Ectodermal cell (in vitro differentiated cells): ENCODE measurements at regions not wholly inside any gene's neighbourhood (a gene's known extent, or its start where the extent isn't known, plus 50 kb on each side); places are given as distances from the start of the nearest gene placed in this dataset.

Source experiments
- H3K27ac ChIP-seq: 2 replicates; pipeline ENCODE4 v1.7.0; 2013; ENCODE audit warnings: mild to moderate bottlenecking, low read depth, low read length; ENCODE audit not compliant: insufficient read depth, poor library complexity, severe bottlenecking
- H3K27me3 ChIP-seq: 2 replicates; pipeline ENCODE4 v1.7.0; 2013; ENCODE audit warnings: mild to moderate bottlenecking, low read length; ENCODE audit not compliant: insufficient read depth, control insufficient read depth, poor library complexity, severe bottlenecking
- H3K36me3 ChIP-seq: one replicate; pipeline ENCODE4 v1.7.0; 2013; ENCODE audit warnings: low read length; ENCODE audit not compliant: control insufficient read depth, insufficient read depth
- H3K4me1 ChIP-seq: one replicate; pipeline ENCODE4 v1.7.0; 2013; ENCODE audit warnings: low read length; ENCODE audit not compliant: control insufficient read depth, insufficient read depth
- H3K4me3 ChIP-seq: 2 replicates; pipeline ENCODE4 v1.7.0; 2013; ENCODE audit warnings: low read depth, low read length, control low read depth; ENCODE audit not compliant: insufficient read depth
- H3K9me3 ChIP-seq: 2 replicates; pipeline ENCODE4 v1.7.0; 2013; ENCODE audit warnings: mild to moderate bottlenecking, low read length, moderate library complexity; ENCODE audit not compliant: control insufficient read depth
- WGBS, 2 experiments: methylation state at CpG; one replicate each; pipeline ENCODE4 v1.1.7; 2013; ENCODE audit warnings: missing lambda C conversion rate in 2 of 2; 5-methylcytosine and 5-hydroxymethylcytosine counted together

DNA sequence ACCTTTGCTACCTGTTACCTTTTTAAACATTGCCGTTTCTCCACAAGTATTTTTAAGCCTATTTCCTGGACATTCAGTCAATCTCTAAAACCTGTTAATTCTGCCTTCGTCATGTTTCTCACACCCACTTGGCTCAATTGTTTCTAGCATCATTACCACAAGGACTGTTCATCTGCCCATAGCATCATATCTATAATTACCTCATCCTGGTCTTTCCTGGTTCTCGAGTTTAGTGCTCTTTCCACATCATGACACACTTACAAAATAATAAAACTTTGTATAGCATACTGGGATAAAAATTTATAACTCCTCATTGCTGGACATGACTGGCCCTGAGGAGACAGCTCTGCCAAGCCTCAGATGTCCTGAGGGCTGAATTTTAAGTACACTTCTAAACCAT lies 104.8 kb downstream of the CYB561 start:
- Histone ChIP-seq H3K4me1 (no peaks in the 10 kb centered on the region), H3K27ac (no peak overlapping the region), H3K4me3 (no peak overlapping the region), H3K9me3 (no peaks in the 10 kb centered on the region), H3K36me3 (no peaks in the 10 kb centered on the region), H3K27me3 (no peaks in the 10 kb centered on the region)
- WGBS, 2 experiments, result 93 to 94% methylated on average over 2 to 3 of the region's 3 CpGs

DNA sequence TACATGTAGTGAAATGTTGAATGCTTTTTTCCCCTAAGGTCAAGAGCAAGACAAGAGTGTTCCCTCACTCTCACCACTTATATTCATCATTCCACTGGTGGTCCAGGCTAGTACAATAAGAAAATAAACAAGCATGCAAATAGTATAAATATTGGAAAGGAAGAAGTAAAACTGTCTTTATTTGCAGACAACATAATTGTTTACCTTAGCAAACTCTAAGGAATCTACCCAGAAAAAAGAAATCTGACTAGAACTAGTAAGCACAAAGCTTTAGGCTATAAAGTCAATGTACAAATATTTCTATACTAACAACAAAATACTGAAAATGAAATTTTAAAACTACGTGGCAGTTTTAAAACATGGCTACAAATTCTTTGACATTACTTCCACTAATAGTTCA lies 101.7 kb downstream of the CYB561 start:
- no peaks in the 10 kb centered on the region for H3K9me3 ChIP-seq
- no peak overlapping the region for H3K27ac ChIP-seq
- no peaks in the 10 kb centered on the region for H3K36me3 ChIP-seq
- WGBS, 2 experiments, result 96 to 100% methylated on average over 1 of the region's 1 CpG
- no peaks in the 10 kb centered on the region for H3K27me3 ChIP-seq
- no peaks in the 10 kb centered on the region for H3K4me1 ChIP-seq
- H3K4me3 ChIP-seq, result no peak overlapping the region

DNA sequence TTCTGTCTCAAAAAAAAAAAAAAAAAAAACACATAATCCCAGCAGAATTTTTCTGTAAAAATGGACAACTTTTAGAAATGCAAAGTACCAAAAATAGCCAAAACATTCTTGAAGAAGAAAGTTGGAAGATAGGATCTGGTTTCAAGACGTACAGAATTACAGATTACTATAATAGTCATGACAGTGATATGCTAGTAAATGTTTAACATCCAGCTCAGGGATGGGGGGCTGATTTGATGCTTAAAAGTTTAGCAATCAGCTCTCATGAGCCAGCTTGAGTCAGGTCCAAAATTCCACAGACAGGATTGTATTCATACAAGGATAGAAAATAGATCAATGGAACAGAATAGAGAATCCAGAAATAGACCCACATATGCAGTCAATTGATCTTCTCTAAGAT lies 100.5 kb downstream of the CYB561 start:
- 100% methylated on average over 1 of the region's 1 CpG for WGBS, 2 experiments
- H3K4me3 ChIP-seq, result no peak overlapping the region
- no peaks in the 10 kb centered on the region for H3K36me3 ChIP-seq
- no peaks in the 10 kb centered on the region for H3K9me3 ChIP-seq
- no peak overlapping the region for H3K27ac ChIP-seq
- no peaks in the 10 kb centered on the region for H3K4me1 ChIP-seq
- no peaks in the 10 kb centered on the region for H3K27me3 ChIP-seq

DNA sequence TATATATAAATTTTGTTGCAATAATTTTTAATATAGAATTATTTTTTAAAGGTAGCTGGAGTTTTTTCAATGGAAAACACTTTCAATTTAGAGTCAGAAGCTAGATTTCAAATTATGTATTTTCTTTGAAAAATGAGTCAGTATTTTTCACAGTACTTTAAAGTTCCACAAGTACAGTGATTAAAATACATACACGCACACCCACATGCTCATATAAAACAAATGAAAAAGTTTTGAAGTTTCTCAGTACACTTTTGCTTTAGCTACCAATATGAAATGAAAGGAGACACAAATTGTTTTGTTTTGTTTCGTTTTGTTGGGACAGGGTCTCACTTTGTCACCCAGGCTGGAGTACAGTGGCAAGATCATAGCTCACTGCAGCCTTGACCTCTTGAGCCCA lies 98.6 kb downstream of the CYB561 start:
- Histone ChIP-seq H3K4me3 (no peak overlapping the region), H3K36me3 (no peaks in the 10 kb centered on the region), H3K4me1 (no peaks in the 10 kb centered on the region), H3K27me3 (no peaks in the 10 kb centered on the region), H3K27ac (no peak overlapping the region), H3K9me3 (no peaks in the 10 kb centered on the region)
- WGBS, 2 experiments, result 87 to 89% methylated on average over 2 of the region's 2 CpGs

DNA sequence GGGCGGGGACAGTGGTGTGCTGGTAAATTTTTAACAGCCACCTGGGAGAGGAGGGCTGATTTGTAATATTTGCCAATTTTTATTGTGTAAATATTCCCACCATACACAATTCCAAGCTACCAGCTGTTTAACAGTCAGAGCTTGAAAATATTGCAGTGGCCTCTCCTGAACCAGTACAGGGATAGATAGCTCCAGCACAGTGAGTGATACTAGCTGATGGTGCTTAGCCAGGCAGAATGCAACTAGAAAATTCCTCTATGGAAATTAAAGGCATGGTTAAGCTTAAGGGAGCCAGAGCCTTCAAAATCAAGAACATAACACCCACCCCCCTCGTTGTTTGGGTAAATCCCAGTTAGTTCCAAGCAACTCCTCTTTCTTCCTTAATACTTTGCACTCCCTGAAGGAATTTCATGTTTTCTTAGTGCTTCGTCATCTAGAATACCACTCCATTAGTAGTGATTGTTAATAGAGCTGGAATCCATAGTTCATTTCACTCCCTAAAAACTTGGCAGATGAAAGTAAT lies 96.6 kb downstream of the CYB561 start:
- no peaks in the 10 kb centered on the region for H3K36me3 ChIP-seq
- WGBS, 2 experiments, result 93 to 96% methylated on average over 2 to 3 of the region's 3 CpGs
- H3K9me3 ChIP-seq, result no peaks in the 10 kb centered on the region
- H3K4me1 ChIP-seq, result no peaks in the 10 kb centered on the region
- H3K27ac ChIP-seq, result no peak overlapping the region
- H3K4me3 ChIP-seq, result no peak overlapping the region
- H3K27me3 ChIP-seq, result no peaks in the 10 kb centered on the region

DNA sequence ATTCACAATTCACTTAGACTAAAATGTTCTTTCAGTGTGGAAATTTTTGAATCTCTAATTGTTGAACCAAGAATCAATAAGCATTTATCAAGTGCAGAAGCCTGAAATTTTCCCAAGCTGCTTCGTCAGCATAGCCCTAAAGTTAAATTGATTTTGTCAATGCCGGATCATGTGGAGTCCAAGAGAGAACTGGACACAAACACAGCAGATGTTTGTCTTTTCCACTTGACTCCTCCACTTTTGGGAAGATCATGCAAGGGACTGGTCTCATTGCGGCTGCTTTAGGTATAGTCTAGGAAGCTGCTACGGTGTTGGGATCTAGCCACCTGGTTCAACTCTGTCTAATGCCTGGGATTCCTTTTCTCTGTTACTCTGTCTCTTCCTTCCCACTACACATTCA lies 95.7 kb downstream of the CYB561 start:
- H3K9me3 ChIP-seq, result no peaks in the 10 kb centered on the region
- 95% methylated on average over 4 of the region's 4 CpGs for WGBS, 2 experiments
- no peak overlapping the region for H3K27ac ChIP-seq
- H3K4me1 ChIP-seq, result no peaks in the 10 kb centered on the region
- H3K36me3 ChIP-seq, result no peaks in the 10 kb centered on the region
- H3K4me3 ChIP-seq, result no peak overlapping the region
- H3K27me3 ChIP-seq, result no peaks in the 10 kb centered on the region

DNA sequence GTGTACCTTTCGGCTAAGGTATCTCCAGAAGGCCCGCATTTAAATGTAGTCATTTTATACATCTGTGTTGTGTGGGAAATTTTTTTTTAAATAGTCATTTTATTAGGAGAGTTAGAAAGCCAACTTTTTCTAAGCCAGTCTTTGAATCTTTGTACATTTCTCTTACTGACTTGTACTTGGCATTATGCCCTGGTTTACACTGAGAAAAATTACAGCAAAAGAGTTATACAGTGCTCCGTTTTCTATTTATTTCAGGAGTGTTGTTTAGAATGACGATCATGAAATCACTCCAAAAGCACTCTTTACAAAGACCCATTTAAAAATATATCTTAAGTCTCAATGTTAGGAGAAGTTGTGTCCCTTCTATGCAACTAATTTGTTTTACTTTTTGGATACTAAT lies 91.8 kb downstream of the CYB561 start:
- H3K36me3 ChIP-seq, result no peaks in the 10 kb centered on the region
- no peaks in the 10 kb centered on the region for H3K4me1 ChIP-seq
- no peak overlapping the region for H3K27ac ChIP-seq
- no peak overlapping the region for H3K4me3 ChIP-seq
- WGBS, 2 experiments, result 85 to 95% methylated on average over 3 to 4 of the region's 4 CpGs
- H3K9me3 ChIP-seq, result no peaks in the 10 kb centered on the region
- H3K27me3 ChIP-seq, result no peaks in the 10 kb centered on the region

DNA sequence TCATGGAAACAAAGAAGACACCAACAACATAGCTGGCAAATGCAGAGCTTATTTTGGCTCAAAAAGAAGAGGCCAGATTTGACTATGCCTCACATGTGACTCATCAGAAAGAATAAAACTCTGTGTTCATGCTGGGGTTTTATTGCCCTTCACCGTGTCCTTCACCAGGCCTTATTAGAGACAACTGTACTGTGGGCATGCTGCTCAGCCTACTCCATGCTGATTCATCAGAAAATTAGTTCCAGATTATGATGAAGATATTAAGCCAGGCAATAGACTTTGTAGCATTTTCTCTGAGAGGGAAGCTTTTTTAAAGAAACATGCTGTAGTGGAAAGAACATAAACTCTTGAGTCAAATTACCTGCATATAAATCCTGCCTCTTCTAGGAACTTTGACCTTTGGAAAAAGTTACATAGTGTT lies 89.8 kb downstream of the CYB561 start:
- no peaks in the 10 kb centered on the region for H3K36me3 ChIP-seq
- whole genome bisulfite sequencing, 2 experiments, result 71 to 95% methylated on average over 1 of the region's 1 CpG
- H3K4me1 ChIP-seq, result no peaks in the 10 kb centered on the region
- no peak overlapping the region for H3K27ac ChIP-seq
- no peaks in the 10 kb centered on the region for H3K9me3 ChIP-seq
- H3K27me3 ChIP-seq, result no peaks in the 10 kb centered on the region
- H3K4me3 ChIP-seq, result no peak overlapping the region

DNA sequence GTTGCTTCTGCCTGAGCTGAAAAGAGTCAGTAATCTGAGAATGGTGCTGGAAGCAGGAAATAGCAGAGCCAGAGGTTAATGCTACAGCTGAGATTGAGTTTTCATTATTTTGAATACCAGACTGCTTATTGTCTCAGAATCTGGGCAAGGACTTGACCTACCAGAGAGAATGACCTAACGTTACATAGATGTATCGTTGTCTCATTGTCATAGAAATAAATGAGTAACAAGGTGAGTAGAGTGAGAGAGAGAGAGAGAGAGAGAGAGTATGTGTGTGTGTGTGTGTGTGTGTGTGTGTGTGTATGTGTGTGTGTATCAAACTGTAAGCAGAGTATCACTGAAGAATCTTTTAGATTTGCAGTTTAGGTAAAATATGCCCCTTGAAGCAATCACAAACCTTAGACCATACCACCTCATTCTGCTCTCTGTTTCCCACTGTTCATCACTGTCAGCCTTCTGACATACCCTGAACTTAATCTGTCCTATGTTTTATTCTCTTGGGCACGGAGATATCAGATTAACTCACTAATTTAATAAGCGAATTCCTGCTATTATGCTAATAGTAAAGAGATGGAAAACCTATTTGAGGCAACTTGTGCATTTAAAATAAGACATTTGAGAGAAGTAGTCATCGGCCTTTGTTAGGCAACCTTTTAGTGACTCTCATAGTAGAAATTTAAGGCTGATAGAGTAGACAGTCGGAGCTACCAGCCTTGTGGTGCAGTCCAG lies 87.8 kb downstream of the CYB561 start:
- WGBS, 2 experiments, result 96 to 98% methylated on average over 6 of the region's 6 CpGs
- H3K27me3 ChIP-seq, result no peaks in the 10 kb centered on the region
- H3K36me3 ChIP-seq, result no peaks in the 10 kb centered on the region
- H3K9me3 ChIP-seq, result no peaks in the 10 kb centered on the region
- no peak overlapping the region for H3K27ac ChIP-seq
- H3K4me1 ChIP-seq, result no peaks in the 10 kb centered on the region
- H3K4me3 ChIP-seq, result no peak overlapping the region

DNA sequence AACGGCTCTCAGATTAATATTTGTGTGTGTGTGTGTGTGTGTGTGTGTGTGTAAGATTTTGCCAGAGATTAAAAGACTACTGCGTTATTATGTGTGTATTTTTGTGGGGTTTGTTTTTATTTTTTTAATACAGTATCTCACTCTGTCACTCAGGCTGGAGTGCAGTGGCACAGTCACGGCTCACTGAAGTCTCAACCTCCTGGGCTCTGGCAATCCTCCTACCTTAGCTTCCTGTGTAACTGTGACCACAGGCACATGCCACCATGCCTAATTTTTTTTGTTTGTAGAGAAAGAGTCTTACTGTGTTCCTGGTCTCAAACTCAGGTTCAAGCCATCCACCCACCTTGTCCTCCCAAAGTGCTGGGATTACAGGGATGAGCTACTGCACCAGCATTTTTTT lies 87.2 kb downstream of the CYB561 start:
- 81 to 98% methylated on average over 2 to 3 of the region's 3 CpGs for WGBS, 2 experiments
- Histone ChIP-seq H3K27me3 (no peaks in the 10 kb centered on the region), H3K4me1 (no peaks in the 10 kb centered on the region), H3K9me3 (no peaks in the 10 kb centered on the region), H3K4me3 (no peak overlapping the region), H3K27ac (no peak overlapping the region), H3K36me3 (no peaks in the 10 kb centered on the region)
